Right lobe of liver (tissue), 6 donors: ENCODE measurements at regions not wholly inside any gene's neighbourhood (a gene's known extent, or its start where the extent isn't known, plus 50 kb on each side); places are given as distances from the start of the nearest gene placed in this dataset.

Experiments used
- ATAC-seq, 4 donors: fragments of 200-7000 bp; cut with Tn5 transposase; one replicate each; pipeline ENCODE4 v1.9.1; 2020; ENCODE audit warnings: mild to moderate bottlenecking in 4 of 4, moderate library complexity in 4 of 4
- DNase-seq, 3 donors: peaks; one replicate each; pipeline ENCODE4 v3.0.0-alpha.2; 2020
- H3K27ac ChIP-seq, 3 donors: fragments of 200-600 bp; one replicate each; pipeline ENCODE4 v1.8.0; 2022
- H3K27me3 ChIP-seq, 2 donors: fragments of 200-600 bp; one replicate each; pipeline ENCODE4 v1.8.0; 2022
- H3K36me3 ChIP-seq, 4 donors: fragments of 200-600 bp; sonication (generic) in 1 of 4; one replicate each; pipeline versions ENCODE4 v1.5.1 to v1.8.0; 2017 to 2022; ENCODE audit warnings: control low read depth in 1 of 4
- H3K4me1 ChIP-seq, 4 donors: fragments of 200-600 bp; sonication (generic) in 1 of 4; one replicate each; pipeline versions ENCODE4 v1.5.1 to v1.8.0; 2017 to 2022; ENCODE audit warnings: control low read depth in 1 of 4
- H3K4me3 ChIP-seq, 3 donors: fragments of 200-600 bp; one replicate each; pipeline ENCODE4 v1.8.0; 2022
- H3K9me3 ChIP-seq, 4 donors: fragments of 200-600 bp; sonication (generic) in 1 of 4; one replicate each; pipeline versions ENCODE4 v1.5.1 to v1.8.0; 2017 to 2022; ENCODE audit warnings: control low read depth in 1 of 4
- CTCF ChIP-seq, 4 donors: fragments of 200-600 bp in 3 of 4; fragments of 450-650 bp in 1 of 4; IDR thresholded peaks; one replicate each; pipeline versions ENCODE4 v1.5.1 to v1.8.0; 2016 to 2022; ENCODE audit warnings: antibody characterized with exemption in 4 of 4, mild to moderate bottlenecking in 2 of 4
- POLR2A ChIP-seq: fragments of 450-650 bp; IDR thresholded peaks from one replicate; pipeline ENCODE4 v1.6.1; 2017; ENCODE audit warnings: antibody characterized with exemption, mild to moderate bottlenecking
- WGBS: methylation state at CpG from one replicate; pipeline ENCODE4 v1.1.6; 2018; ENCODE audit warnings: low coverage, low lambda C conversion rate; ENCODE audit not compliant: insufficient coverage; ENCODE audit errors: missing lambda C conversion rate; 5-methylcytosine and 5-hydroxymethylcytosine counted together
- intact Hi-C, 2 donors: fragments of 100-400 bp; cut with DNase I; formaldehyde crosslinking; loops; one replicate each; pipeline versions ENCODE4 v1.11.2 to v1.14.1; 2022
- donor health status: DM: no; HTN: yes; CAD: no.
- donor health status: DM: no; HTN: no; CAD: no.
- donor health status: DM: no; HTN: no; CAD: no.
- donor health status: DM: no; HTN: yes; CAD: no.
- donor health status: DM: no; HTN: yes; CAD: no.

DNA sequence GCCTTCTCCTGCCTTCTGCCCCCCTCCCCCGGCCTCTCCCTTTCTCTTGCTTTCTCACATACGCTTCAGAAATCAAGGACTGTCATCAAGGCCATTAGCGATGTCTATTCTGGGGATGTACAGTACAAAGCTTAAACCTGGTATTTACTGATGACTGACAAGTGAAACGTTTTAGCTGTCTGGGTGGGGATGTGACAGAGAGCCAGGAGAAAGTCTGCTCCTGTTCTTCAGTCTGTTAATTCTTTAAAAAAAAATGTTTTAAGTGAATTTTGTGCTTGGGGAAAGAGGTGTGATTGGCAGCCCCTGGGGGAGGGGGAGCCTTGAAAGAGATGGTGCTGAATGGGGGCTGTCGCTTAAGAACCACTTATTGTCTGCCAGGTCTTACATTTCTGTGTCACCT is 283.0 kb upstream of the PLXNA2 start:
- H3K4me1 ChIP-seq: no peaks in the 10 kb centered on the region
- no peak for DNase-seq
- ATAC-seq: no peak
- 70% methylated on average over 4 of the region's 5 CpGs for WGBS
- intact Hi-C loops: no loop called here
- no peak for TF ChIP-seq POLR2A
- no peak for TF ChIP-seq CTCF (IDR thresholded peaks at IDR 0.05)
- H3K27ac ChIP-seq: no peak overlapping the region
- no peaks in the 10 kb centered on the region for H3K36me3 ChIP-seq
- no peaks in the 10 kb centered on the region for H3K9me3 ChIP-seq
- H3K4me3 ChIP-seq: no peak overlapping the region
- H3K27me3 ChIP-seq: no peaks in the 10 kb centered on the region

DNA sequence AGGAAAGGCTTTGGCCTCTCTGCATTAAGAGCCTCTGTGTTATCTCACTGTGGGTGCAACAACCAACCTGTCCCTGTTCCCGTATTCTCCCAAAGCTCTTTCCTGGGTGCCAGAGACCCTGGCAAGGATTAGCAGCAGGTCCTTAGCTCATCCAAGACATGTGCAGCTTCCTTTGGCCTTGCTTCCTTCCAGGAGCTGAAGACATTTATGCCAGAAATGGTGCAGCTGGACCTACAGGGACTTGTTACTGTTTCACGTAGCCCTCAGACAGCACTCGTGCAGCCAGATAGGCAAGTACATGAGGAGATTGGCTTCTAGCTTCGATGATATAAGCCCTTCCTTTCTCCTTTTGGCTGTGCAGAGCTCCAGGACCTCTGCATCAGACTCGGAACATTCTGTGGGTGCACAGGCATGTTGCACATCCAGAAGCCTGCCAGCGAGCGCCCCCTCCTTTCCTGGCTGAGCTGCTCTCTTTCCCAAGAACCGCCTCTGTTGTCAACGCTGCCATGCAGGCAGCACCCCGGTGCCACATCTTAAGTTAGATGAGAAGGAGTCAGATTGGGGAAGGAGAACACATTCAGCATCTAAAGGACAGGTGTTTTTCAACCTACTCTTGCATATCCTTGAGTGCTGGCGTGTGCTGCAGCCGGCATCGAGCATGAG is 284.5 kb upstream of the PLXNA2 start:
- WGBS: 67% methylated on average over 8 of the region's 13 CpGs
- DNase-seq: no peak
- Histone ChIP-seq H3K4me3 (no peak overlapping the region), H3K36me3 (no peaks in the 10 kb centered on the region), H3K4me1 (no peaks in the 10 kb centered on the region), H3K27ac (no peak overlapping the region), H3K27me3 (no peaks in the 10 kb centered on the region), H3K9me3 (no peaks in the 10 kb centered on the region)
- no peak for ATAC-seq
- intact Hi-C loops: no loop called here
- no peak for TF ChIP-seq POLR2A
- TF ChIP-seq CTCF (IDR thresholded peaks at IDR 0.05): no peak

- ATAC-seq: no peak
- 62% methylated on average over 5 of the region's 11 CpGs for WGBS
- Histone ChIP-seq H3K27me3 (no peaks in the 10 kb centered on the region), H3K27ac (no peak overlapping the region), H3K4me1 (no peaks in the 10 kb centered on the region), H3K36me3 (no peaks in the 10 kb centered on the region), H3K9me3 (no peaks in the 10 kb centered on the region), H3K4me3 (no peak overlapping the region)
- DNase-seq: no peak
- no peak for TF ChIP-seq CTCF (IDR thresholded peaks at IDR 0.05)
- TF ChIP-seq POLR2A: no peak
- intact Hi-C loops: no loop called here
These were observed 287.0 kb upstream of the PLXNA2 start for GRCh38 chr1:208531003-208531750.

GRCh38 chr1:208533746-208534598 is 289.8 kb upstream of the PLXNA2 start:
- no peak overlapping the region for H3K4me3 ChIP-seq
- no peaks in the 10 kb centered on the region for H3K9me3 ChIP-seq
- no peaks in the 10 kb centered on the region for H3K4me1 ChIP-seq
- no peaks in the 10 kb centered on the region for H3K36me3 ChIP-seq
- no peak for TF ChIP-seq CTCF (IDR thresholded peaks at IDR 0.05)
- no peak for TF ChIP-seq POLR2A
- intact Hi-C loops: no loop called here
- DNase-seq (no peak), ATAC-seq (no peak)
- 64% methylated on average over 4 of the region's 7 CpGs for WGBS
- H3K27ac ChIP-seq: no peak overlapping the region
- H3K27me3 ChIP-seq: no peaks in the 10 kb centered on the region
